Type B pancreatic cell (in vitro differentiated cells): ENCODE measurements at regions not wholly inside any gene's neighbourhood (a gene's known extent, or its start where the extent isn't known, plus 50 kb on each side); places are given as distances from the start of the nearest gene placed in this dataset.

Source experiments
- DNase-seq: peaks from one replicate; pipeline ENCODE4 v3.0.0; 2021; ENCODE audit warnings: mixed read lengths; ENCODE audit not compliant: unreplicated experiment; ENCODE audit errors: extremely low spot score
- H3K27ac Mint-ChIP-seq: 2 replicates; pipeline ENCODE4 v1.8.0; 2021; ENCODE audit warnings: mild to moderate bottlenecking, mixed read lengths
- H3K27me3 Mint-ChIP-seq: 2 replicates; pipeline ENCODE4 v1.8.0; 2021; ENCODE audit warnings: mixed read lengths
- H3K36me3 Mint-ChIP-seq: 2 replicates; pipeline ENCODE4 v1.8.0; 2021; ENCODE audit warnings: mixed read lengths
- H3K4me1 Mint-ChIP-seq: one replicate; pipeline ENCODE4 v1.8.0; 2021; ENCODE audit warnings: mixed read lengths; ENCODE audit not compliant: unreplicated experiment
- H3K4me3 Mint-ChIP-seq: 2 replicates; pipeline ENCODE4 v1.8.0; 2021; ENCODE audit warnings: mild to moderate bottlenecking, mixed read lengths
- H3K9me3 Mint-ChIP-seq: 2 replicates; pipeline ENCODE4 v1.8.0; 2021; ENCODE audit warnings: mixed read lengths
- CTCF ChIP-seq: fragments of 200-600 bp; sonication (generic); conservative IDR thresholded peaks from 2 replicates; pipeline ENCODE4 v1.5.0; 2021; ENCODE audit warnings: antibody characterized with exemption, mild to moderate bottlenecking

GRCh38 chr2:172328103-172328841 lies 99.1 kb upstream of the ITGA6 start:
- no peak overlapping the region for H3K4me3 Mint-ChIP-seq
- no peak overlapping the region for H3K27ac Mint-ChIP-seq
- no peak for TF ChIP-seq CTCF
- H3K4me1 Mint-ChIP-seq = no peaks in the 10 kb centered on the region
- no peaks in the 10 kb centered on the region for H3K27me3 Mint-ChIP-seq
- no peaks in the 10 kb centered on the region for H3K9me3 Mint-ChIP-seq
- DNase-seq = no peak
- H3K36me3 Mint-ChIP-seq = no peaks in the 10 kb centered on the region

- Mint-ChIP-seq H3K9me3 (no peaks in the 10 kb centered on the region), H3K4me1 (no peaks in the 10 kb centered on the region), H3K4me3 (no peak overlapping the region), H3K27me3 (no peaks in the 10 kb centered on the region), H3K36me3 (no peaks in the 10 kb centered on the region), H3K27ac (no peak overlapping the region)
- no peak for DNase-seq
- no peak for TF ChIP-seq CTCF
Measured at GRCh38 chr2:172329416-172329773, 98.0 kb upstream of the ITGA6 start.

- DNase-seq = no peak
Measured at GRCh38 chr2:172329774-172330671, 97.4 kb upstream of the ITGA6 start.

GRCh38 chr2:172332507-172332906 lies 94.9 kb upstream of the ITGA6 start:
- H3K4me1 Mint-ChIP-seq = no peaks in the 10 kb centered on the region
- H3K27me3 Mint-ChIP-seq = peaks cover 3% of the 10 kb centered on the region
- H3K36me3 Mint-ChIP-seq = no peaks in the 10 kb centered on the region
- H3K4me3 Mint-ChIP-seq = no peak overlapping the region
- no peak for DNase-seq
- H3K9me3 Mint-ChIP-seq = no peaks in the 10 kb centered on the region
- no peak overlapping the region for H3K27ac Mint-ChIP-seq
- TF ChIP-seq CTCF = no peak

More at GRCh38 chr2:172329774-172330671, 97.4 kb upstream of the ITGA6 start:
- Mint-ChIP-seq H3K27ac (no peak overlapping the region), H3K36me3 (no peaks in the 10 kb centered on the region), H3K4me1 (no peaks in the 10 kb centered on the region), H3K9me3 (no peaks in the 10 kb centered on the region), H3K4me3 (no peak overlapping the region), H3K27me3 (no peaks in the 10 kb centered on the region)
- TF ChIP-seq CTCF = no peak

- Mint-ChIP-seq H3K4me3 (no peak overlapping the region), H3K27ac (no peak overlapping the region), H3K4me1 (no peaks in the 10 kb centered on the region), H3K36me3 (no peaks in the 10 kb centered on the region), H3K9me3 (no peaks in the 10 kb centered on the region), H3K27me3 (peaks cover 3% of the 10 kb centered on the region)
- no peak for TF ChIP-seq CTCF
- no peak for DNase-seq
Measured at GRCh38 chr2:172333235-172333977, 94.0 kb upstream of the ITGA6 start.
